Astrocyte of the cerebellum (primary cell): ENCODE measurements at regions not wholly inside any gene's neighbourhood (a gene's known extent, or its start where the extent isn't known, plus 50 kb on each side); places are given as distances from the start of the nearest gene placed in this dataset.
A peak's percentile ranks its signal among the peaks of the same experiment; 100 is the strongest.

Experiments
- DNase-seq: peaks from one replicate; pipeline ENCODE4 v3.0.0-alpha.2; 2011; ENCODE audit warnings: low read depth
- H3K4me3 ChIP-seq: 2 replicates; pipeline ENCODE4 v1.5.1; 2011; ENCODE audit warnings: mild to moderate bottlenecking, low read depth, low read length, moderate library complexity
- CTCF ChIP-seq: IDR thresholded peaks from 2 replicates; pipeline ENCODE4 v1.5.1; 2012; ENCODE audit warnings: low read length, low read depth, moderate library complexity, mild to moderate bottlenecking; ENCODE audit errors: missing control alignments
- in situ Hi-C: cut with HindIII; loops from 2 replicates; pipeline ENCODE4 v1.10.0; 2017; ENCODE audit warnings: low sequenced_read_pairs

DNA sequence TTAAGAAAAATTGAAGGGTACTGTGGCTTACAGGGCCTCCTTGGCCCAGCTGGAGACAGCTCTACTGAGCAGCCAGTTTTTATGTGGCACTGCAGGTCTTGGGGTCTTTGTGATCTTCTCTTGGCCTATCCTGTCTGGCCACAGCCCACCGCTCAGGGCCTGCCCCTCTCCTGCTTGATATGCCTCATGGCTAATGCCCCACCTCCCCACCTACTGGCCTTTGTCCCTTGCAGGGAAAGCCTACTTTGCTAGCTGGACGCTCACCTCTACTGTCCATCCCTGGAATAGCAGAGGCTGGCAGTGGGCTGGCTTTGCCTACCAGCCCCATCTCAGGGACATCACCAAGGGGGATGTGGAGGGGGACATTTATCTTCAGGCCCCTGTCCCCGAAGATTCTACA is 134.1 kb downstream of the PJA1 start:
- H3K4me3 ChIP-seq, result no peak overlapping the region
- in situ Hi-C loops, result no loop called here
- DNase-seq, result no peak
- TF ChIP-seq CTCF, result peak; percentile 33

DNA sequence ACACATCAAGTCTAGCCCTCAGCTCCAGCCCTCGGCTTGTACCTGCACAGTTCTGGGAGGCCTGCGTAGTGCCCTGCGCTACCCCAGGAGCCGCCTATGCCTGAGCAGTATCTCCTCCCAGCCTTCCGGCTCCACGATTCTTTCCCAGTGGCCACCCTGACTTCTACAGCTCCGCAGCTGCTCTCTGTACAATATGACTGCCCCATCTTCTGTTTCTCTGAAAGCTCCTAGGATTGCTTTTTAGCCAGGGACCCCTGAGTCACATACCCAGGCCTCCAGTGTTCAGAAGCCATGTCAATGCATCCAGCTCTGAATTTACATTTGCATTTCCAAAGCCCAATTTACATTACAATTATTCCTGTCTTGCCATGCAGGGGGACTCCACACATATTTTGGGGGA is 135.5 kb downstream of the PJA1 start:
- in situ Hi-C loops, result no loop called here
- no peak for TF ChIP-seq CTCF
- DNase-seq, result no peak
- no peak overlapping the region for H3K4me3 ChIP-seq

- in situ Hi-C loops, result no loop called here
- no peak for DNase-seq
- no peak overlapping the region for H3K4me3 ChIP-seq
- TF ChIP-seq CTCF, result no peak
These were observed 136.5 kb downstream of the PJA1 start for GRCh38 chrX:69028761-69029120.

- no peak for DNase-seq
- no peak overlapping the region for H3K4me3 ChIP-seq
- TF ChIP-seq CTCF, result no peak
- in situ Hi-C loops, result no loop called here
These were observed 137.1 kb downstream of the PJA1 start for GRCh38 chrX:69028006-69028760.

GRCh38 chrX:69027181-69028005 is 137.9 kb downstream of the PJA1 start:
- DNase-seq, result peak; percentile 33
- no peak overlapping the region for H3K4me3 ChIP-seq
- no peak for TF ChIP-seq CTCF
- in situ Hi-C loops, result no loop called here

GRCh38 chrX:69025802-69026301 is 139.4 kb downstream of the PJA1 start:
- in situ Hi-C loops, result no loop called here
- DNase-seq, result no peak

More at GRCh38 chrX:69025802-69026301, 139.4 kb downstream of the PJA1 start:
- H3K4me3 ChIP-seq, result no peak overlapping the region
- TF ChIP-seq CTCF, result no peak
